GM12891 (cell line): ENCODE measurements at regions not wholly inside any gene's neighbourhood (a gene's known extent, or its start where the extent isn't known, plus 50 kb on each side); places are given as distances from the start of the nearest gene placed in this dataset.

ENCODE experiments used
- PAX5 ChIP-seq: IDR thresholded peaks from 2 replicates; pipeline ENCODE4 v1.6.1; 2011; ENCODE audit warnings: low read length, moderate library complexity, mild to moderate bottlenecking; ENCODE audit not compliant: insufficient read depth, severe bottlenecking
- POLR2A ChIP-seq: IDR thresholded peaks from 2 replicates; pipeline ENCODE4 v1.6.1; 2011; ENCODE audit warnings: low read depth, low read length, control low read depth
- POLR2AphosphoS5 ChIP-seq: IDR thresholded peaks from 2 replicates; pipeline ENCODE4 v1.6.1; 2011; ENCODE audit warnings: low read depth, low read length, control low read depth
- POU2F2 ChIP-seq: IDR thresholded peaks from 2 replicates; pipeline ENCODE4 v1.6.1; 2011; ENCODE audit warnings: low read depth, mild to moderate bottlenecking, control low read depth, low read length, moderate library complexity
- SPI1 ChIP-seq: IDR thresholded peaks from 2 replicates; pipeline ENCODE4 v1.6.1; 2011; ENCODE audit warnings: low read depth, low read length, control low read depth
- TAF1 ChIP-seq: IDR thresholded peaks from 2 replicates; pipeline ENCODE4 v1.6.1; 2011; ENCODE audit warnings: low read depth, low read length, control low read depth

DNA sequence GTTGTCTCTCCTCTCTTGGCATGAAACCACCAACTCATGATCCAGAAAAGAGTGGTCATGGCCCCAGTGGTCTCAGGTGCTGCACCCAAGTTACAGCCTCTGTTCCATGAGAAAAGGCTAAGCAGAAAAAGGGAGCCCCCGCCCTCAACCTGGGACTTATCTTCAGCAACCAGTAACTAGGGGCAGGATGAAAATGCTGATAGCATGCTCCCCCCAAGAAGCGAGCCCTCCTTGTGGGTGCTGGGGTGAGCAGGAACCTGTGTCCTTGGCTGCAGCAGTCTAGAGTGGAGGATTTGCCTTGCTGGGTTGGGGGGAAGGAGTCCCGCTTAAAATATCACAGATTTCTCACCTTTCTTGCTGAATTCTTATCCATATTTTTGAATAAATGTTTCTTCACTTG lies 490.0 kb downstream of the SUCLG1 start:
- no peak for TF ChIP-seq POLR2AphosphoS5
- TF ChIP-seq POLR2A = no peak
- no peak for TF ChIP-seq TAF1
- no peak for TF ChIP-seq POU2F2
- no peak for TF ChIP-seq SPI1
- TF ChIP-seq PAX5 = no peak
